ENCODE measurements at regions not wholly inside any gene's neighbourhood (a gene's known extent, or its start where the extent isn't known, plus 50 kb on each side); places are given as distances from the start of the nearest gene placed in this dataset.

- no peak overlapping the region for H3K4me3 ChIP-seq (ENCODE audit: low read depth in 2 of 2, low read length in 2 of 2)
- DNase-seq (ENCODE audit: low read depth, low spot score) = no peak
- no peak for ATAC-seq
- no peaks in the 10 kb centered on the region for H3K36me3 ChIP-seq (ENCODE audit: control insufficient read depth, insufficient read depth, low read length)
- TF ChIP-seq CTCF (IDR thresholded peaks at IDR 0.05) (no peak), TCF7L2 (IDR thresholded peaks at IDR 0.05; ENCODE audit: low read depth, low read length) (no peak), SIN3A (IDR thresholded peaks at IDR 0.05; ENCODE audit: borderline replicate concordance, insufficient read depth, low read depth, low read length) (no peak), REST (IDR thresholded peaks at IDR 0.05; ENCODE audit: insufficient read depth in 1 of 2, low read depth in 2 of 2, low read length in 1 of 2) (no peak), POLR2AphosphoS5 (IDR thresholded peaks at IDR 0.05; ENCODE audit: low read depth, low read length) (no peak)
- no peaks in the 10 kb centered on the region for H3K9me3 ChIP-seq (ENCODE audit: control insufficient read depth, insufficient read depth, low read depth, low read length)
- CTCF ChIA-PET = no interaction called here
- intact Hi-C loops (cut with micrococcal nuclease; ENCODE audit: unreplicated experiment) (no loop called here), in situ Hi-C loops (cut with HindIII; ENCODE audit: low pct_unique_long_range_greater_than_20kb, low sequenced_read_pairs) (no loop called here)
- POLR2A ChIA-PET = no interaction called here
- no peak overlapping the region for H3K27ac ChIP-seq (ENCODE audit: low read length)
- BruUV-seq (replicated peaks) = no TSS peak
- no peaks in the 10 kb centered on the region for H3K27me3 ChIP-seq (ENCODE audit: control insufficient read depth, insufficient read depth, low read length)
- no peaks in the 10 kb centered on the region for H3K4me1 ChIP-seq (ENCODE audit: control insufficient read depth, insufficient read depth, low read length)
Measured at GRCh38 chr1:87398641-87399040, 70.0 kb downstream of the LMO4 start.

GRCh38 chr1:87399264-87399663 is 70.6 kb downstream of the LMO4 start:
- BruUV-seq (replicated peaks) = no TSS peak
- Histone ChIP-seq H3K4me1 (ENCODE audit: control insufficient read depth, insufficient read depth, low read length) (no peaks in the 10 kb centered on the region), H3K27me3 (ENCODE audit: control insufficient read depth, insufficient read depth, low read length) (no peaks in the 10 kb centered on the region), H3K36me3 (ENCODE audit: control insufficient read depth, insufficient read depth, low read length) (no peaks in the 10 kb centered on the region), H3K9me3 (ENCODE audit: control insufficient read depth, insufficient read depth, low read depth, low read length) (no peaks in the 10 kb centered on the region), H3K4me3 (ENCODE audit: low read depth in 2 of 2, low read length in 2 of 2) (no peak overlapping the region), H3K27ac (ENCODE audit: low read length) (no peak overlapping the region)
- CTCF ChIA-PET = no interaction called here
- intact Hi-C loops (cut with micrococcal nuclease; ENCODE audit: unreplicated experiment) (no loop called here), in situ Hi-C loops (cut with HindIII; ENCODE audit: low pct_unique_long_range_greater_than_20kb, low sequenced_read_pairs) (no loop called here)
- POLR2A ChIA-PET = no interaction called here
- no peak for DNase-seq (ENCODE audit: low read depth, low spot score)
- TF ChIP-seq SIN3A (IDR thresholded peaks at IDR 0.05; ENCODE audit: borderline replicate concordance, insufficient read depth, low read depth, low read length) (no peak), TCF7L2 (IDR thresholded peaks at IDR 0.05; ENCODE audit: low read depth, low read length) (no peak), REST (IDR thresholded peaks at IDR 0.05; ENCODE audit: insufficient read depth in 1 of 2, low read depth in 2 of 2, low read length in 1 of 2) (no peak), POLR2AphosphoS5 (IDR thresholded peaks at IDR 0.05; ENCODE audit: low read depth, low read length) (no peak), CTCF (IDR thresholded peaks at IDR 0.05) (no peak)
- no peak for ATAC-seq

All from Panc1 (cell line).